Smooth muscle cell (in vitro differentiated cells): ENCODE measurements at regions not wholly inside any gene's neighbourhood (a gene's known extent, or its start where the extent isn't known, plus 50 kb on each side); places are given as distances from the start of the nearest gene placed in this dataset.

ENCODE experiments used
- DNase-seq: peaks from one replicate; lab custom pipeline; 2025; ENCODE audit not compliant: unreplicated experiment; lab: John Stamatoyannopoulos, UW
- H2AFZ ChIP-seq: fragments of 200-600 bp; sonication (generic); 2 replicates; pipeline ENCODE4 v1.6.0; 2016; ENCODE audit warnings: antibody characterized with exemption, low read depth, mild to moderate bottlenecking
- H3F3A ChIP-seq: fragments of 200-600 bp; sonication (generic); 2 replicates; pipeline ENCODE4 v1.6.0; 2017; ENCODE audit warnings: antibody characterized with exemption, low read depth
- H3K27ac ChIP-seq: fragments of 200-600 bp; sonication (generic); 2 replicates; pipeline ENCODE4 v1.5.1; 2016; ENCODE audit warnings: low read depth, mild to moderate bottlenecking
- H3K27me3 ChIP-seq: fragments of 200-600 bp; sonication (generic); 2 replicates; pipeline ENCODE4 v1.6.1; 2016; ENCODE audit warnings: low read depth, mild to moderate bottlenecking
- H3K36me3 ChIP-seq: fragments of 200-600 bp; sonication (generic); 2 replicates; pipeline ENCODE4 v1.5.1; 2016; ENCODE audit warnings: low read depth
- H3K4me1 ChIP-seq: fragments of 200-600 bp; sonication (generic); 2 replicates; pipeline ENCODE4 v1.5.1; 2016; ENCODE audit warnings: low read depth
- H3K4me2 ChIP-seq: fragments of 200-600 bp; sonication (generic); 2 replicates; pipeline ENCODE4 v1.6.0; 2016; ENCODE audit warnings: mild to moderate bottlenecking
- H3K4me3 ChIP-seq: fragments of 200-600 bp; sonication (generic); 2 replicates; pipeline ENCODE4 v1.5.1; 2016; ENCODE audit warnings: mild to moderate bottlenecking
- H3K79me2 ChIP-seq: fragments of 200-600 bp; sonication (generic); 2 replicates; pipeline ENCODE4 v1.6.0; 2016; ENCODE audit warnings: low read depth, mild to moderate bottlenecking
- H3K9ac ChIP-seq: fragments of 200-600 bp; sonication (generic); 2 replicates; pipeline ENCODE4 v1.6.0; 2016; ENCODE audit warnings: low read depth
- H3K9me3 ChIP-seq: fragments of 200-600 bp; sonication (generic); replicated peaks from 2 replicates; pipeline ENCODE4 v1.5.1; 2016; ENCODE audit warnings: low read depth
- H4K20me1 ChIP-seq: fragments of 200-600 bp; sonication (generic); 2 replicates; pipeline ENCODE4 v1.6.0; 2016; ENCODE audit warnings: low read depth
- WGBS: methylation state at CpG from one replicate; pipeline ENCODE4 v1.1.7; 2016; ENCODE audit warnings: low lambda C conversion rate; 5-methylcytosine and 5-hydroxymethylcytosine counted together
- TF ChIP-seq, protein P1 (sequence below): fragments of 200-600 bp; sonication (generic); IDR thresholded peaks from 2 replicates; pipeline ENCODE4 v1.5.1; 2017; ENCODE audit warnings: borderline replicate concordance, mild to moderate bottlenecking, antibody characterized with exemption; ENCODE audit not compliant: insufficient read depth, poor library complexity, severe bottlenecking

DNA sequence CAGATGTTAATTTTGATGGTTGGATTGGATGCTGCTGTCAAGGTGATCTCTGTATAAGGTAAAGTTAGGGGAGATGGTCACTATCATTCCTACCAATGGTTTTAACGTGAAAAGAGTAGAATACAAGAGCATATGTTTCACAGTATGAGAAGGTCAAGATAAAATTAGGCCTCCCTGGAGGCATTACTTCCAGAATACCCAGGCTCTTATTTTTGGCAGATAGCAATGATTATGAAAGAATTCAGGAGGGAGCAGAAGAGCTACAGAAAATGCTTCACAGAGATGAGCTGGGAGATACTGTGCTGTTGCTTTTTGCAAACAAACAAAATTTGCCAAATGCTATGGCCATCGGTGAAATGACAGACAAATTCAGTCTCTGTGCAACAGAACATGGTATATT is 547.5 kb upstream of the SPRY2 start:
- no peaks in the 10 kb centered on the region for H3K79me2 ChIP-seq
- H3K27ac ChIP-seq = no peak overlapping the region
- WGBS = 89% methylated on average over 2 of the region's 2 CpGs
- DNase-seq = no peak
- H3K36me3 ChIP-seq = no peaks in the 10 kb centered on the region
- TF ChIP-seq, protein P1, sequence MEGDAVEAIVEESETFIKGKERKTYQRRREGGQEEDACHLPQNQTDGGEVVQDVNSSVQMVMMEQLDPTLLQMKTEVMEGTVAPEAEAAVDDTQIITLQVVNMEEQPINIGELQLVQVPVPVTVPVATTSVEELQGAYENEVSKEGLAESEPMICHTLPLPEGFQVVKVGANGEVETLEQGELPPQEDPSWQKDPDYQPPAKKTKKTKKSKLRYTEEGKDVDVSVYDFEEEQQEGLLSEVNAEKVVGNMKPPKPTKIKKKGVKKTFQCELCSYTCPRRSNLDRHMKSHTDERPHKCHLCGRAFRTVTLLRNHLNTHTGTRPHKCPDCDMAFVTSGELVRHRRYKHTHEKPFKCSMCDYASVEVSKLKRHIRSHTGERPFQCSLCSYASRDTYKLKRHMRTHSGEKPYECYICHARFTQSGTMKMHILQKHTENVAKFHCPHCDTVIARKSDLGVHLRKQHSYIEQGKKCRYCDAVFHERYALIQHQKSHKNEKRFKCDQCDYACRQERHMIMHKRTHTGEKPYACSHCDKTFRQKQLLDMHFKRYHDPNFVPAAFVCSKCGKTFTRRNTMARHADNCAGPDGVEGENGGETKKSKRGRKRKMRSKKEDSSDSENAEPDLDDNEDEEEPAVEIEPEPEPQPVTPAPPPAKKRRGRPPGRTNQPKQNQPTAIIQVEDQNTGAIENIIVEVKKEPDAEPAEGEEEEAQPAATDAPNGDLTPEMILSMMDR = no peak
- H3K4me3 ChIP-seq = no peak overlapping the region
- H4K20me1 ChIP-seq = no peaks in the 10 kb centered on the region
- no peak overlapping the region for H2AFZ ChIP-seq
- H3K27me3 ChIP-seq = peaks cover 23% of the 10 kb centered on the region
- H3F3A ChIP-seq = no peaks in the 10 kb centered on the region
- H3K4me1 ChIP-seq = no peaks in the 10 kb centered on the region
- H3K9ac ChIP-seq = no peak overlapping the region
- no peak overlapping the region for H3K4me2 ChIP-seq
- no peaks in the 10 kb centered on the region for H3K9me3 ChIP-seq

DNA sequence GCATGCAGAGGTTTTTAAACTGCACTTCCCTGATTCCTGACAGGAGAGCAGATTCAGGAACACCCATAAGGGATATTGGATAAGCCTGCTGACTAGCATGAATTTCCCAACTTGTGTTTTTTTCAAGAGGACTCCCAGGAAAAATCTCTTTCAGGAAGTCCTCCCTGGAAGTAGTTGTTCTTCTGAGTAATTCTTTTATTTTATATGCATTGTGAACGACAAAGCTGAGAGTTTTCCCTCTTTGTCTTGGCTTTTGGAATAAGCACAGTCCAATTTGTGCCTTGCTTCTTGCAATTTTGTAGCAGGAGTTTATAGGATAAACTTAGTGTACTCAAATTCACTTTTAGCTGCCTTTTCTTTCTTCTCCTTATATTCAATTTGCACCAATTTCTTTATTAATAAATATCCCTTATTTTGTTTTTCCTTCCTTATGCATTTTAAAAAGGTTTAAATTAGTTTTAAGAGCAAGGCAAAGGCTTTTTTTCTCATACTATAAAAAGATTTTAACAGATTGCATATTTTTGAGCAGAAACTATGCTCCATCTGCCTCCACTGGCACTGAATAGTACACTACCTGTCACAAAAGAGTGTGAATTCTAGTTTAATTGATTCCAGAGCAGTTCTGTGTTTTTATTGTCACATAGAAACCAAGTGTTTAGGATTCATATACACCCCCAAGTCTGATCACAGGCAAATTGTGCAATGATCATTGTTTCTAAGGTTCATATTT is 543.3 kb upstream of the SPRY2 start:
- no peak for DNase-seq
- H3K4me2 ChIP-seq = no peak overlapping the region
- no peaks in the 10 kb centered on the region for H3F3A ChIP-seq
- H3K36me3 ChIP-seq = no peaks in the 10 kb centered on the region
- H3K79me2 ChIP-seq = no peaks in the 10 kb centered on the region
- H4K20me1 ChIP-seq = no peaks in the 10 kb centered on the region
- no peak overlapping the region for H3K9ac ChIP-seq
- no peak overlapping the region for H2AFZ ChIP-seq
- no peaks in the 10 kb centered on the region for H3K4me1 ChIP-seq
- H3K9me3 ChIP-seq = no peaks in the 10 kb centered on the region
- H3K4me3 ChIP-seq = no peak overlapping the region
- peaks cover 9% of the 10 kb centered on the region for H3K27me3 ChIP-seq
- no peak overlapping the region for H3K27ac ChIP-seq
- TF ChIP-seq, protein P1 = no peak
- WGBS = 93% methylated on average over 1 of the region's 1 CpG

DNA sequence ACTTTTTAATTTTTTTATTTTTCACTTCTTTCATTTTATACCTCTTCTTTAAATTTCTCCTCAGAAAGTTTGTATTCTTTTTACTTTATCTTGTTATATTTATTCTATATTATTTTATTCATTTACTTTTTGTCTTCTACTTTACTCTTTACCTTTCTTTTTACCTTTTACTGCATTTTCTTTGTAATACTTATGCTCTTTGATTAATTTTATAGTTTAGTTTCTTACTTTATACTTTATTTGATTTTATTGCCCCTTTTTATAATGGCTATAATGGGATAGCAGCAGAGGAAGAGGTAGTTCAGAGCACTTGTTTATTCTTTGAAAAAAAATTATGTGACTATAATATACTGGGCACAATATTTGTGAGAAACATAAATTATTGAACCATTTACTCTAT is 542.6 kb upstream of the SPRY2 start:
- H3K9ac ChIP-seq = no peak overlapping the region
- H3K36me3 ChIP-seq = no peaks in the 10 kb centered on the region
- no peak overlapping the region for H3K27ac ChIP-seq
- H3K79me2 ChIP-seq = no peaks in the 10 kb centered on the region
- H4K20me1 ChIP-seq = no peaks in the 10 kb centered on the region
- DNase-seq = no peak
- H3K4me3 ChIP-seq = no peak overlapping the region
- no peaks in the 10 kb centered on the region for H3K9me3 ChIP-seq
- TF ChIP-seq, protein P1 = no peak
- peaks cover 9% of the 10 kb centered on the region for H3K27me3 ChIP-seq
- H3K4me1 ChIP-seq = no peaks in the 10 kb centered on the region
- H2AFZ ChIP-seq = no peak overlapping the region
- no peaks in the 10 kb centered on the region for H3F3A ChIP-seq
- no peak overlapping the region for H3K4me2 ChIP-seq

DNA sequence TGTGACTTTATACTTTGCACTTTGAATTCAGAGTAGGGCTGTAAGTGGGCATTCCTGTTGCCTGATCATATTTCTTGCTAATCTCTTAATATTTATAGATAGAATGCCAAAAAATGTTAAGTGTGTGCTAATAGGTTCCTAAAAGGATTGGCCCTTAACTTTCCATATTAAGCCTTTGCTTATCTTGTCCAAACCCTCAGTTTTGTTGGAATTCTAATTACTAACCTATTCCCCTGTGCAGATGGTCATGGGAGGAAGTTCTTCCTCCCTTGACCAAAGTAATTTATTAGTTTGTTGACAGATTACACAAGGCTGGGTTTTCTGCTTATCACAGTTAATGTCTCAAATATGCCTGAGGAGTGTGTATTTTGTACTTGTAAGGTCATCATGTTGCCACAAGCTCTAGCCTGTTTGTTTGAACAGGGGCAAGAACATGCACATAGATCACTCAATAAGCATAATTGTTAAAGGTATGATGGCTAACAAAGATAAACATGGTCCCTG is 541.1 kb upstream of the SPRY2 start:
- no peaks in the 10 kb centered on the region for H3F3A ChIP-seq
- H3K9ac ChIP-seq = no peak overlapping the region
- no peaks in the 10 kb centered on the region for H3K9me3 ChIP-seq
- H3K27ac ChIP-seq = no peak overlapping the region
- no peaks in the 10 kb centered on the region for H3K36me3 ChIP-seq
- TF ChIP-seq, protein P1 = no peak
- no peak for DNase-seq
- H3K4me3 ChIP-seq = no peak overlapping the region
- no peaks in the 10 kb centered on the region for H3K4me1 ChIP-seq
- H2AFZ ChIP-seq = no peak overlapping the region
- no peaks in the 10 kb centered on the region for H3K79me2 ChIP-seq
- H4K20me1 ChIP-seq = no peaks in the 10 kb centered on the region
- H3K27me3 ChIP-seq = peaks cover 14% of the 10 kb centered on the region
- no peak overlapping the region for H3K4me2 ChIP-seq
